Activated B cell treated with CpG ODN at 0.5 μM for 24 hours (primary cell): ENCODE measurements at regions not wholly inside any gene's neighbourhood (a gene's known extent, or its start where the extent isn't known, plus 50 kb on each side); places are given as distances from the start of the nearest gene placed in this dataset.

Experiments used
- ATAC-seq: fragments of 200-7000 bp; cut with Tn5 transposase; one replicate; pipeline ENCODE4 v1.10.0; 2021; ENCODE audit warnings: low read depth, mild to moderate bottlenecking, moderate library complexity
- CTCF ChIA-PET: fragments of 350-600 bp; sonication (Branson Sonifier 250); formaldehyde crosslinking; loops from one replicate; lab custom pipeline; 2021; ENCODE audit warnings: antibody characterized with exemption; lab: Charles Lee
- POLR2A ChIA-PET: fragments of 350-600 bp; sonication (Branson Sonifier 250); formaldehyde crosslinking; loops from one replicate; lab custom pipeline; 2021; ENCODE audit warnings: antibody characterized with exemption; lab: Charles Lee
- DNase-seq: peaks from one replicate; pipeline ENCODE4 v3.0.0; 2022
- H3K27ac Mint-ChIP-seq: one replicate; pipeline ENCODE4 v1.8.0; 2020; ENCODE audit warnings: mixed read lengths
- H3K27me3 Mint-ChIP-seq: one replicate; pipeline ENCODE4 v1.8.0; 2021; ENCODE audit warnings: mixed read lengths
- H3K36me3 Mint-ChIP-seq: one replicate; pipeline ENCODE4 v1.8.0; 2021; ENCODE audit warnings: low read depth, mixed read lengths
- H3K4me1 Mint-ChIP-seq: one replicate; pipeline ENCODE4 v1.8.0; 2021; ENCODE audit warnings: mixed read lengths
- H3K4me3 Mint-ChIP-seq: one replicate; pipeline ENCODE4 v1.8.0; 2020; ENCODE audit warnings: mild to moderate bottlenecking, mixed read lengths
- H3K9me3 Mint-ChIP-seq: one replicate; pipeline ENCODE4 v1.8.0; 2020; ENCODE audit warnings: mixed read lengths
- CTCF ChIP-seq: fragments of 200-600 bp; IDR thresholded peaks from one replicate; pipeline ENCODE4 v1.8.0; 2022; ENCODE audit warnings: antibody characterized with exemption, mild to moderate bottlenecking
- intact Hi-C: fragments of 100-400 bp; cut with micrococcal nuclease; formaldehyde crosslinking; loops from one replicate; pipeline ENCODE4 v1.15.1; 2024

DNA sequence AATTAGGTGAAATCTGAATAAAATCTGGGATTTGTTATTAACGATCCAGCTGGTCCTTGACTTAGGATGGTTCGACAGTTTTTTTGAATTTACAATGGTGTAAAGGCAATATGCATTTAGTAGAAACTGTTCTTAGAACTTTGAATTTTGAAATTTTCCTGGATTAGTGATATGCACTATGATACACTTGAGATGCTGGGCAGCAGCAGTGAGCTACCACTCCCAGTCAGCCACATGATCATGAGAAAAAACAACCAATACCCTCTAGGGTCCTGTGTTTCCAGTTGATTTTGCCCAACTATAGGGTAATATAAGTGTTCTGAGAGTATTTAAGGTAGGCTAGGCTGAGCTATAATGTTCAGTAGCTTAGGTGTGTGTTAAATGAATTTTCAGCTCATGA lies 303.7 kb downstream of the GPAT3 start:
- no peak for DNase-seq
- Mint-ChIP-seq H3K27ac (no peak overlapping the region), H3K9me3 (no peaks in the 10 kb centered on the region), H3K36me3 (no peaks in the 10 kb centered on the region), H3K4me1 (no peaks in the 10 kb centered on the region), H3K27me3 (no peaks in the 10 kb centered on the region), H3K4me3 (no peak overlapping the region)
- POLR2A ChIA-PET = no interaction called here
- CTCF ChIA-PET = no interaction called here
- intact Hi-C loops = no loop called here
- TF ChIP-seq CTCF = no peak
- no peak for ATAC-seq

GRCh38 chr4:83837614-83838308 lies 301.9 kb downstream of the GPAT3 start:
- Mint-ChIP-seq H3K4me3 (no peak overlapping the region), H3K9me3 (no peaks in the 10 kb centered on the region), H3K36me3 (no peaks in the 10 kb centered on the region), H3K27me3 (no peaks in the 10 kb centered on the region), H3K27ac (no peak overlapping the region), H3K4me1 (no peaks in the 10 kb centered on the region)
- POLR2A ChIA-PET = no interaction called here
- TF ChIP-seq CTCF = no peak
- ATAC-seq (no peak), DNase-seq (no peak)
- intact Hi-C loops = no loop called here
- CTCF ChIA-PET = no interaction called here

GRCh38 chr4:83833920-83834319 lies 298.0 kb downstream of the GPAT3 start:
- DNase-seq (no peak), ATAC-seq (no peak)
- ChIA-PET POLR2A (no interaction called here), CTCF (no interaction called here)
- no peak for TF ChIP-seq CTCF
- no peak overlapping the region for H3K27ac Mint-ChIP-seq
- H3K4me3 Mint-ChIP-seq = no peak overlapping the region
- H3K4me1 Mint-ChIP-seq = no peaks in the 10 kb centered on the region
- H3K9me3 Mint-ChIP-seq = no peaks in the 10 kb centered on the region
- H3K36me3 Mint-ChIP-seq = no peaks in the 10 kb centered on the region
- H3K27me3 Mint-ChIP-seq = no peaks in the 10 kb centered on the region
- intact Hi-C loops = no loop called here

DNA sequence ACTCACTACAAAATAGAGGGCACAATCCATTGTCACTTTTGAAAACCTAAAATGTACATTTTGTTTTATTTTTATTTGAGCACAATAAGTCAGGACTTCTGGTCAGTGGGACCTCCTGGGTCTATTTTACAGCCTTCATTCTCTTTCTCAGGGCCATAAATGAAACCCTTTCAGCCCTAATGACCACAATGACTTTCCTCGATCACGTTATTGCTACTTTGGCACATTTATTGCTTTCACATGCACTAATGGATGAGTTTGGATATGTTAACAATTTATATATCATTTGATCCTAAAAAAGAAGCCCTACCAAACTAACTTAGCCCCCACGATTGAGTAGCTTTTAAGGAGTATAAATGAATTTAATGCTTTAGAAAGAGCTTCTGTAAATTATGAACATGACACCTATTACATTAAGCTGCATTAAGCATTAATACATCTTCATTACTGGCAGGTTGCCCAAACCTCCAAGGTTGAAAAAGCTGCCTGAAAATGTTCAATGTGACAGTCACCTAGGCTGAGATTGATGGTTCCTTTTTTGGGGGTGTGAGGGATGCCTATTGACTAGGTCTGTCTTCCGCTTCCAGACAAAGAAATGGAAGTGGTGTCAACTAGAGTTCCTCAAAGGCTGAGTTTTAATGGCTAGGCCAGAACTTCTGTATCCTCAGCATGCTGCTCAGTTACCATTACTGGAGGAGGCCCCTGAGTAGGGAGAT lies 296.4 kb downstream of the GPAT3 start:
- intact Hi-C loops = no loop called here

More for the DNA sequence above, 296.4 kb downstream of the GPAT3 start:
- POLR2A ChIA-PET = no interaction called here
- Mint-ChIP-seq H3K9me3 (no peaks in the 10 kb centered on the region), H3K4me3 (no peak overlapping the region), H3K36me3 (no peaks in the 10 kb centered on the region), H3K27me3 (no peaks in the 10 kb centered on the region), H3K27ac (no peak overlapping the region), H3K4me1 (no peaks in the 10 kb centered on the region)
- CTCF ChIA-PET = no interaction called here
- ATAC-seq = no peak
- DNase-seq = no peak
- no peak for TF ChIP-seq CTCF
